ENCODE measurements at regions not wholly inside any gene's neighbourhood (a gene's known extent, or its start where the extent isn't known, plus 50 kb on each side); places are given as distances from the start of the nearest gene placed in this dataset.

GRCh38 chr22:47678048-47678447 is 915.6 kb downstream of the TBC1D22A start:
- H3K4me2 ChIP-seq (replicated peaks; ENCODE audit: low read depth, low read length, poor library complexity, severe bottlenecking), result no peak overlapping the region
- POLR2A ChIA-PET, result no interaction called here
- Mint-ChIP-seq H3K9me3 (ENCODE audit: insufficient read depth) (peaks cover 2% of the 10 kb centered on the region), H3K27ac (no peak overlapping the region), H3K4me3 (no peak overlapping the region), H3K4me1 (no peaks in the 10 kb centered on the region), H3K27me3 (peaks cover 3% of the 10 kb centered on the region)
- H2AFZ ChIP-seq (ENCODE audit: insufficient read depth, low read depth, low read length, poor library complexity, severe bottlenecking), result no peak overlapping the region
- no peaks in the 10 kb centered on the region for H3K36me3 ChIP-seq (replicated peaks in 1 of 2; ENCODE audit: control extremely low read depth in 1 of 2, control insufficient read depth in 1 of 2, extremely low read depth in 1 of 2, insufficient read depth in 2 of 2, low read length in 1 of 2)
- ATAC-seq (ENCODE audit: low read depth) (no peak), DNase-seq (no peak)
- no peak overlapping the region for H3K4me3 ChIP-seq (ENCODE audit: control extremely low read depth in 1 of 5, extremely low read depth in 1 of 5, insufficient read depth in 1 of 5, low read depth in 2 of 5, low read length in 4 of 5)
- intact Hi-C loops (cut with micrococcal nuclease), result no loop called here
- H3K79me2 ChIP-seq (ENCODE audit: control insufficient read depth, insufficient read depth, low read length), result no peaks in the 10 kb centered on the region
- peaks cover 0 to 25% (median 0%) of the 10 kb centered on the region in 3 donors for H3K9me3 ChIP-seq (ENCODE audit: control extremely low read depth in 1 of 3, control insufficient read depth in 2 of 3, insufficient read depth in 1 of 3, low read length in 2 of 3)
- TF ChIP-seq, protein P1, sequence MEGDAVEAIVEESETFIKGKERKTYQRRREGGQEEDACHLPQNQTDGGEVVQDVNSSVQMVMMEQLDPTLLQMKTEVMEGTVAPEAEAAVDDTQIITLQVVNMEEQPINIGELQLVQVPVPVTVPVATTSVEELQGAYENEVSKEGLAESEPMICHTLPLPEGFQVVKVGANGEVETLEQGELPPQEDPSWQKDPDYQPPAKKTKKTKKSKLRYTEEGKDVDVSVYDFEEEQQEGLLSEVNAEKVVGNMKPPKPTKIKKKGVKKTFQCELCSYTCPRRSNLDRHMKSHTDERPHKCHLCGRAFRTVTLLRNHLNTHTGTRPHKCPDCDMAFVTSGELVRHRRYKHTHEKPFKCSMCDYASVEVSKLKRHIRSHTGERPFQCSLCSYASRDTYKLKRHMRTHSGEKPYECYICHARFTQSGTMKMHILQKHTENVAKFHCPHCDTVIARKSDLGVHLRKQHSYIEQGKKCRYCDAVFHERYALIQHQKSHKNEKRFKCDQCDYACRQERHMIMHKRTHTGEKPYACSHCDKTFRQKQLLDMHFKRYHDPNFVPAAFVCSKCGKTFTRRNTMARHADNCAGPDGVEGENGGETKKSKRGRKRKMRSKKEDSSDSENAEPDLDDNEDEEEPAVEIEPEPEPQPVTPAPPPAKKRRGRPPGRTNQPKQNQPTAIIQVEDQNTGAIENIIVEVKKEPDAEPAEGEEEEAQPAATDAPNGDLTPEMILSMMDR (IDR thresholded peaks at IDR 0.05), result no peak
- no peak for TF ChIP-seq EZH2 (IDR thresholded peaks at IDR 0.05; ENCODE audit: borderline replicate concordance, insufficient read depth, low read depth, low read length, poor library complexity, severe bottlenecking)
- H4K20me1 ChIP-seq (ENCODE audit: control insufficient read depth, insufficient read depth, low read length, poor library complexity, severe bottlenecking), result no peaks in the 10 kb centered on the region
- H3K4me1 ChIP-seq (ENCODE audit: control insufficient read depth in 2 of 2, insufficient read depth in 2 of 2, low read length in 2 of 2), result no peaks in the 10 kb centered on the region
- CTCF ChIA-PET, result no interaction called here
- H3K9ac ChIP-seq (ENCODE audit: low read length), result no peak overlapping the region
- H3K27ac ChIP-seq (ENCODE audit: low read length in 2 of 2), result no peak overlapping the region
- H3K27me3 ChIP-seq (replicated peaks in 1 of 4; ENCODE audit: control extremely low read depth in 1 of 4, control insufficient read depth in 3 of 4, insufficient read depth in 4 of 4, low read length in 3 of 4), result peaks cover 0 to 2% (median 0%) of the 10 kb centered on the region in 4 experiments
- 68% methylated on average over 4 of the region's 6 CpGs for WGBS (ENCODE audit: insufficient coverage)

DNA sequence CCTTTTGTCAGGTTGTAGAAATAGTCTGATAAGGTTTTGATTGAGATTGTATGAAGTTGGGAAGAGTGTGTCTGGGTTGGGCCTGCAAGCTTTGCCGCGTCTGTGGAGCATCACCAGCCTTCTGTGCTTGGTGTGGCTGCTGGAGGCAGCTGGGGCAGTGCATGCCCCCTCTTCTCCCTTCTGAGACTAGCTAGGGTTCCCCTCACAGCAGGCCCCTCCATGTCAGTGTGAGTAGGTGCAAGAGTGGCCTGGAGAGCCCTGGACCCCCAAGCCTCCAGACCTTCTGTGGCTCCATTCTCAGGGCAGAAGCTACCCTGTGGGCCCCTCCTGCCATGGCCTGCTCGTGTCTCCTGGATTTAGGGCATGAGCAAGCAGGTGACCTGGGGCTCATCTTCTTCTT is 914.2 kb downstream of the TBC1D22A start:
- H3K9me3 Mint-ChIP-seq (ENCODE audit: insufficient read depth), result peaks cover 2% of the 10 kb centered on the region
- Histone ChIP-seq H3K36me3 (replicated peaks in 1 of 2; ENCODE audit: control extremely low read depth in 1 of 2, control insufficient read depth in 1 of 2, extremely low read depth in 1 of 2, insufficient read depth in 2 of 2, low read length in 1 of 2) (no peaks in the 10 kb centered on the region), H3K9ac (ENCODE audit: low read length) (no peak overlapping the region), H3K4me3 (ENCODE audit: control extremely low read depth in 1 of 5, extremely low read depth in 1 of 5, insufficient read depth in 1 of 5, low read depth in 2 of 5, low read length in 4 of 5) (no peak overlapping the region), H4K20me1 (ENCODE audit: control insufficient read depth, insufficient read depth, low read length, poor library complexity, severe bottlenecking) (no peaks in the 10 kb centered on the region), H2AFZ (ENCODE audit: insufficient read depth, low read depth, low read length, poor library complexity, severe bottlenecking) (no peak overlapping the region), H3K27me3 (replicated peaks in 1 of 4; ENCODE audit: control extremely low read depth in 1 of 4, control insufficient read depth in 3 of 4, insufficient read depth in 4 of 4, low read length in 3 of 4) (peaks cover 0 to 2% (median 0%) of the 10 kb centered on the region in 4 experiments), H3K4me1 (ENCODE audit: control insufficient read depth in 2 of 2, insufficient read depth in 2 of 2, low read length in 2 of 2) (no peaks in the 10 kb centered on the region), H3K9me3 (ENCODE audit: control extremely low read depth in 1 of 3, control insufficient read depth in 2 of 3, insufficient read depth in 1 of 3, low read length in 2 of 3) (peaks cover 0 to 17% (median 0%) of the 10 kb centered on the region in 3 donors), H3K79me2 (ENCODE audit: control insufficient read depth, insufficient read depth, low read length) (no peaks in the 10 kb centered on the region), H3K4me2 (replicated peaks; ENCODE audit: low read depth, low read length, poor library complexity, severe bottlenecking) (no peak overlapping the region), H3K27ac (ENCODE audit: low read length in 2 of 2) (no peak overlapping the region)
- no peaks in the 10 kb centered on the region for H3K4me1 Mint-ChIP-seq
- no peak overlapping the region for H3K4me3 Mint-ChIP-seq
- H3K27ac Mint-ChIP-seq, result no peak overlapping the region
- ChIA-PET POLR2A (no interaction called here), CTCF (no interaction called here)
- DNase-seq (no peak), ATAC-seq (ENCODE audit: low read depth) (no peak)
- no peak for TF ChIP-seq EZH2 (IDR thresholded peaks at IDR 0.05; ENCODE audit: borderline replicate concordance, insufficient read depth, low read depth, low read length, poor library complexity, severe bottlenecking)
- TF ChIP-seq, protein P1 (IDR thresholded peaks at IDR 0.05), result no peak
- H3K27me3 Mint-ChIP-seq, result peaks cover 3% of the 10 kb centered on the region
- 85% methylated on average over 3 of the region's 3 CpGs for WGBS (ENCODE audit: insufficient coverage)
- intact Hi-C loops (cut with micrococcal nuclease), result no loop called here
